NCI-H446 (cell line): ENCODE measurements at regions not wholly inside any gene's neighbourhood (a gene's known extent, or its start where the extent isn't known, plus 50 kb on each side); places are given as distances from the start of the nearest gene placed in this dataset.
"Not testable (repeated sequence)": the region's sequence is repeated elsewhere in the genome, so short reads cannot be mapped to it uniquely, and the experiment has no call there.

Experiments
- DNase-seq, 2 experiments: peaks; one replicate each; lab custom pipeline; 2025; lab: John Stamatoyannopoulos, UW

- DNase-seq: no peak
These were observed 240.8 kb upstream of the TOX3 start for GRCh38 chr16:52787709-52788108.

- no peak for DNase-seq
These were observed 239.1 kb upstream of the TOX3 start for GRCh38 chr16:52786091-52786490.

- no peak for DNase-seq
These were observed 238.7 kb upstream of the TOX3 start for GRCh38 chr16:52785653-52786052.

- DNase-seq: no peak
These were observed 236.7 kb upstream of the TOX3 start for GRCh38 chr16:52783616-52784015.

- DNase-seq: no peak
These were observed 234.2 kb upstream of the TOX3 start for GRCh38 chr16:52781005-52781630.

- no peak for DNase-seq
These were observed 226.1 kb upstream of the TOX3 start for GRCh38 chr16:52773026-52773425.

GRCh38 chr16:52770828-52771227 is 223.9 kb upstream of the TOX3 start:
- no peak for DNase-seq

GRCh38 chr16:52758473-52758855 is 211.5 kb upstream of the TOX3 start:
- no peak for DNase-seq

GRCh38 chr16:52757746-52758472 is 211.0 kb upstream of the TOX3 start:
- no peak for DNase-seq

- DNase-seq: no peak
These were observed 210.0 kb upstream of the TOX3 start for GRCh38 chr16:52756812-52757517.

- no peak for DNase-seq
These were observed 208.5 kb upstream of the TOX3 start for GRCh38 chr16:52755396-52755795.

GRCh38 chr16:52751035-52751434 is 204.1 kb upstream of the TOX3 start:
- no peak for DNase-seq

GRCh38 chr16:52748741-52749140 is 201.8 kb upstream of the TOX3 start:
- DNase-seq: no peak

- no peak for DNase-seq
These were observed 200.2 kb upstream of the TOX3 start for GRCh38 chr16:52747088-52747595.

GRCh38 chr16:52743707-52744106 is 196.8 kb upstream of the TOX3 start:
- DNase-seq: no peak

GRCh38 chr16:52742608-52743170 is 195.7 kb upstream of the TOX3 start:
- no peak for DNase-seq

GRCh38 chr16:52742052-52742451 is 195.1 kb upstream of the TOX3 start:
- DNase-seq: no peak

- no peak for DNase-seq
These were observed 194.4 kb upstream of the TOX3 start for GRCh38 chr16:52741351-52741750.

- DNase-seq: peak in 1 of 2 experiments; percentile 0
These were observed 193.8 kb upstream of the TOX3 start for GRCh38 chr16:52740766-52741165.

GRCh38 chr16:52740333-52740732 is 193.4 kb upstream of the TOX3 start:
- no peak for DNase-seq

GRCh38 chr16:52738992-52739391 is 192.0 kb upstream of the TOX3 start:
- DNase-seq: not testable (repeated sequence)

- no peak for DNase-seq
These were observed 184.4 kb upstream of the TOX3 start for GRCh38 chr16:52731219-52731875.
